CD4-positive, alpha-beta T cell treated with Interleukin-4 for 1 hour (primary cell): ENCODE measurements at regions not wholly inside any gene's neighbourhood (a gene's known extent, or its start where the extent isn't known, plus 50 kb on each side); places are given as distances from the start of the nearest gene placed in this dataset.
A peak's percentile ranks its signal among the peaks of the same experiment; 100 is the strongest.
"Not testable (repeated sequence)": the region's sequence is repeated elsewhere in the genome, so short reads cannot be mapped to it uniquely, and the experiment has no call there.

Source experiments
- DNase-seq, 2 donors: peaks; one replicate each; pipeline ENCODE4 v3.0.0-alpha.2; 2020 to 2022

DNA sequence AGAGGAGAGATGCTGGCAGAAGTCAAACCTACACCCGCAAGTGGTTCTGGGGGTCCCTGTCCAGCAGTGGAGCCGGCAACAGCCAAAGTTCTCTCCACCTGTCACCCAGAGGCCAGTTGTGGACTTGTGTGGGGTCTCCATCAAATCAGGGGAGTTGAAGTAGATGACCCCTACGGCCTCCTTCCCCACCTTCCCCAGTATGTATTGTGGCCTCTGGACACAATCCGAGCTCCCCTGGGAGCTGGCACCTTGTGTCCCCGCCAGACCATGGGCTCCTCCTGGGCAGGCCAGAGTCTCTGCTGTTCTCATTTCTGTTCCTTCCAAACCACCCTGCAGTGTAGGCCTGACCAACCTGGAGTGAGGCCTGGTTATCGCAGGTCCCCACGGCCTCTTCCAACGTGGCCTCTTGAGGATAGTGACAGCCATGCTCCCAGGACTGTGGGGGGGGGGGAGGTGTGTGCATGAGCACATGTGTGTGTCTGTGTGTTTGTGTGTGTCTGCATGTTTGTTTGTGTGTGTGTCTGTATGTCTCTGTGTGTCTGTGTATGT is 246.4 kb downstream of the MATN1 start:
- DNase-seq: no peak

DNA sequence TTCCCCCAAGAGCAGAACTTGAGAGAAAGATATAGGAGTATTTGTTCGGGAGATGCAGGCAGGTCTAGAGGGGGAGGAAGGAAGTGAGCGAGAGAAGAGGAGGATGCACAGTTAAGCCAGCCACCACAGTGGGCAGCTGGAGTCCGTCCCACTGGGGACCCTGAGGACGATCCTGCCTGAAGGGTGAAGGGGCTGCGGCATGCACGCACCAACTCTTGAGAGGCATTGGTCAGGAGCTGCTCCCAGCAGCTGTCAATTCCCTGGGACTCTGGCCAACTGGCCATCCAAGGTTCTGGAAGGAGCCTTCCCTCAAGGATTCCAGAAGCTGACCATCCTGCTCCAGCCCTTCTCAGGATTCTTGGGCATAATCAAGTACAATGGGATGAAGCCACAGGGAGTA is 246.9 kb downstream of the MATN1 start:
- no peak for DNase-seq

DNA sequence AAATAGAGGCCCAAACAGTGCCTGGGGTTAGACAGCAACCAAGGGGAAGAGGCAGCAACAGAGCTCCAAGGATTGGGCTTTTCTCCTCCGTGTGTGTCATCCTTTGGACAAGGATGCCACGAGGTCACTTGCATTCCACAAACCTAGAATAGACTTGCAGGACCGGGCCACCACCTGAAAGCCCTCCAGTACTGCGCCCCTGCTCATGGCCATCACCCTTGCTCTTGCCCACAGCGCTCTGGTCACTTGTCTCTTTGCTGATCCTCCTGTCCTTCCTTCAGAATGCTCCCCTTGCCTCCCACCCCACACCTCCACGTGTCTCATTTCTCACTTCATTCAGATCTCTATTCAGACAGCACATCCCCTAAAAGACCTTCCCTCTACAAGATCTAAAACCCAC is 247.4 kb downstream of the MATN1 start:
- peak in 1 of 2 donors; percentile 5 for DNase-seq

DNA sequence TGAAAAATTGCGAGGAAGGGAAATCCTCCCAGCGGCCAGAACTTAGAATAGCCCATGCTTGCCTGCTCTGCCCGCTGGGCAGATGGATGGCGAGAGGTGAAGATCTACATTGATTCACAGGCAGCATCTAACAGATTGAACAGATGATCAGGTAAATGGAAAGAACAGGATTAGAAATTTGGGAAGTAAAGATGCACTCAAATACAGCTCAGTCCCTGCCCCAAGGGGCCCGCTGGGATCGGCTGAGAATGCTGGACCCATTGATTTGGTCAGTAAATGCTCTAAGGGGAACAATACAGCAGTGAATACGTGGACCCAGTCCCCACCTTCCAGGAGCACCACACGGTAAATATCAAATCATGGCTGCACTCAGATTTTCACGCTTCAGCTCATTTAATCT is 248.2 kb downstream of the MATN1 start:
- no peak for DNase-seq

DNA sequence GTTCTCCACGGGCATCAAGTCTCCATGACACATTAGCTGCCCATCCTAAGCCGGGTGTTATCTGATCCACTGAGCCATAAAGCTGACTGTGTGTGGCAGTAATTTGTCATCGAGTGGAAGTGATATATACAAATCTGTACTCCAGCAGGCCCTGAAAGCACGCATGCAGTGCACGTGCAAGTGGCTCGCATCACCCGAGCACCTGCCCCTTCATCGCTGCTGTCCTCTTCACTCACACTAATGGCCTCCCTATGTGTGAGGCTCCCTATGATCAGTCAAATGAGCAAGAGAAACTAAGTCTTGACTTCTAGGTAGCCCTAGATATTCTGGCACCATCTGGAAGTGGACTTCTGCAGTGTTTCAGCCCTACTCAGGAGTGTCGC is 248.6 kb downstream of the MATN1 start:
- DNase-seq: peak in 1 of 2 donors; percentile 7

DNA sequence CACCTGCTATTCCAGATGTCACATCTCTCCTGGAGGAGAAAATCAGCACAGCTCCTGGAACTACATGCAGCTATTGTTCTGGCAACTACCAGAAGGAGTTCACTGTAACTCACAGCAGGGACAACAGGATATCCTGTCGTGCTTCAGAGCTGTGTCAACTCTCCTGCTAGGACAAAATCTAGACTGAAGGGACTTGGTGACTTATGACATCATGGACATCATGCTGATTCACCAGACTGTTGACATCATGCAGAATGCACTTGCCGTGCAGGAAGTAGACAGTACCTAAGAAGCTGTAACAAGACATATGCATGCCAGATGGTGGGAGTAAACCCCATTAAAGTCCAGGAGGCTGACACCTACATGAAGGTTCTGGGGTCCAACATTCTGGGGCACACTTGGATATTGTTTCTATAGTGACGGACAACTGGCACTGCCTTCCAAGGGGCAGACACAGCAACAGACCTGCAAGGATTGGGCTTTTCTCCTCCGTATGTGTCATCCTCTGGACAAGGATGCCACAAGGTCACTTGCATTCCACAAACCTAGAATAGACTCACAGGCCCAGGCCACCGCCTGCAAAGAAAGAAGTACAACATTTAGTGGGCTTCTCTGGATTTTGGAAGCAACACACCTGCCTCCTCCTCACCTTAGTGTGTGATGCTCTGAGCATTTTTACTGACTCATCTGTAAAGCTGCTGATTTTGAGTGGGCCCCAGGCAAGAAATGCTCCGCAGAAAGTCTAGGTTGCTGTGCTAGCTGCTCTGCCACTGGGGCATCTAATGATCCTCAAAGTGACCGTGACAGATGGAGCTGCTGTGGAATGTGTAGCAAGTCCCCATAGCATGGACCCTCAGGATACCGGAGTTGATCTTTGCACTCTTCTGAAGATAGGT is 249.2 kb downstream of the MATN1 start:
- DNase-seq: peak in 1 of 2 donors; percentile 3

DNA sequence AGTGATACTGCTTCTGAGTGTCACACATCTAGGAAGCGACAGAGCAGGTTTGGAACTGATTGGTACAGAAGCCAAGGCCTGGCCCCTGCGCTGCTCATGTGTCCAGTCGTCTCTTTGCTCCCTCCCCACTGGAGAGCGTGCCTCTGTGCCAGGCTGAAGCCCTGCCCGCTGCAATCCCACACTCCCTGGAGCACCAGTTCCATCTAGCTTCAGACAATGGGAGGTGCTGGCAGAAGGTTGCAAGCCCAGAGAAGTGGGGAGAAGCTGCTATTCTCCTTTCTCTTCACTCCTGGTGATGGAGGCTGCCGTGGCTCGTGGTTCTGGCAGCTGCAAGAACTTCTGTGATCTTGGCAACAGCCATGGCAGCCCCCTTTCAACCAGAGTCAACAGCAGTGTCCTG is 250.9 kb downstream of the MATN1 start:
- no peak for DNase-seq

DNA sequence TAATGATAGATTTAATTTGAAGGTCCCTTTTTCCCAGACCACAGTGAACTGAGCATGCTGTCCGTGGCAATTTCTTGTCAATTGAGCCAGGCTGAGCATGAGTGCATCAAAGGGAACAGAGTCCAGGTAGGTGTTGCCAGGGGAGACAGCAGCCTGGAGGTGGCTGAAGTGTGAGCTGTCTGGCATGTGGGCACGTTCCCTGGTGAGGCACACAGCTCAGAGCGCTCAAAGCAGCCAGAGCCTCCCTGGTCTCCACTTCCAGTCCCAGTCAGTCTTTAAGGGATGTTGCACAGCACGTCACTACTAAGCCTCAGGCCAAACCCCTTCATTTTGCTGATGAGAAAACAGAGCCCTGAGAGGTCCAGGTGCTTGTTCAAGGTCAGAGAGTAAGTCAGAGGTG is 251.4 kb downstream of the MATN1 start:
- DNase-seq: no peak

DNA sequence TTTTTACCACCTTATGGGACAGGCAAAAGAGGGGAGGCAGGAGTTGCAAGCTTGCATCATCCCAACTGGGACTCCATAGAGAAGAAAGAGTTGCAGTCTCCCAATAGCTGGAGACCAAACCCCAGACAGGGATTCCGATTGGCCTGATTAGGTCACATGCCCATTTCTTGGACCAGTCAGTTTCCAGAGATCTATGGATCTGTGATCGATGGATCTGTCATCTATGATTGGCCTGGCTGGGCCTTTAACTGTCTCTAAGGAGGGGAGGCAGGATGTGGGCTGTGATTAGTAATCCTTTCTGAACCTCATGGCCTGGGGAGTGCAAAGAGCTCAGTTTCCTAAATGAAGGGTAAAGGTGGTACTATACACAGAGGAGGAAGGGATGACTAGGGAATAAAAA is 252.1 kb downstream of the MATN1 start:
- no peak for DNase-seq

DNA sequence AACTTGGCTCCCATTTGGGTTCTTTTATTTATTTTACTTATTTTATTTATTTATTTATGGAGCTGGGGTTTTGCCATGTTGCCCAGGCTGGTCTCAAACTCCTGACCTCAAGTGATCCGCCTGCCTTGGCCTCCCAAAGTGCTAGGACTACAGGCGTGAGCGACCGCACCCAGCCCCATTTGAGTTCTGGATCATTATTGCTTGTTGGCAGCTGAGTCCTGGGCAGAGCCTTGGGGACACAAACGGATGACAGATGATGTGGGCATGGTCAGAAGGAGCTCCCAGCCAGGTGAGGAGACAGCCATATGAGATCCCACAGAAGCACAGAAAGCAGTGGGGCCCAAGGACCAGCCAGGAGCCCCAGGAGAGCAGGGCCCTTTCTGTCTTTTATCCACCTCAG is 254.0 kb downstream of the MATN1 start:
- no peak for DNase-seq

DNA sequence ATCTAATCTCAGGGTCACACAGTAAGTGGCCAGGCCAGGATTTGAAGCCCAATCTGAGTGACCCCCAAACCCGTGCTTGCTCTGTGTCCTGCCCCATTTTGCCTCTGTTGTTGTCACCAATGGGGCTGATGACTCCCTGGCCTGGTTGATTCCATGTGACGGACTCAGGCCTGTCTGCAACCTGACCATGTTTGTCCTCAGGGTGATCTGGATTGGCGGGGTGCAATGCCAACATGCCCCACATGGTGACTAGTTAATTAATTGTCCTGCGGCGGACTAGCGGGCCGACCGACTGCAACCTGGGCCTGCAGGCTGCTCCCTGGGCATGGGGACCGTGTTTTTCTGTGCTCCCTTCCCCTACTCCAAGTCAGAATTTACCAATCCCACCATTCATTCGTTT is 256.3 kb downstream of the MATN1 start:
- no peak for DNase-seq

DNA sequence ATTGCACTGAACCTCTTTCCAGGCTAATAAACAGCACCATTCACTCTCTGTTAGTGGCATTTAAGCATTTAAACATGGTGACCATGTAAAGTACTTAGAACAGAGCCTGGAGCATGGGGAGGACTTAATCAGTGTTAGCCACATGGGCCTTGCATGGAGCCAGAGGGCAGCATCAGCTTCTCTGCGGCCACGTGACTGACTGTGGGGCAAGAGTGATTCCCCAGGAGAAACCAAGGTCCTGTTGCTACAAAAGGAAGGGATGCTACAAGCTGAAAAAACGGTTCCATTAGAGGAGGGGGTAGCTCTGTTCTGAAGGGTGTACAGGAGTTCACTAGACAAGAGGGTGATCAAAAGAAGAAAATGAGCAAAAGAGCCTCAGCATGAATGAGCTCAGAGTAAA is 256.8 kb downstream of the MATN1 start:
- DNase-seq: no peak

DNA sequence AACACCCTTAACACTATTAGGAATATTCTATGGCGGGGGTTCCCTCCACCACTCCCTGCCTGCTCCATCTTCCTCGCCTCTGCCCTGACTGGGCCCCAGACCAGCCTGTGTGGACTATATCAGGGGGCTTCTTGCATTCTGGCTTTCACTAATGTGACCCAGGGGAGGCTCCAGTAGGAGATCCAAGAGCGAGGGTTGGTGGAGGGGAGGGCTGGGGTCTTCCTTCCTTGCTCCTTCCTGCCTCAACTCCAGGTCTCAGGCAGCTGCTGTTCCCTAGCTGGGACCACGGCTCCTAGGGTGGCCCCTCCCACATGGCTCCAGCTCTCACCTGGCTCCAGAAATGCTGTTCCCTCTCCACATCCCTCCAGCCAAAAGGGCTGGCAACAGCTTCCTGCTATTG is 257.4 kb downstream of the MATN1 start:
- DNase-seq: no peak

DNA sequence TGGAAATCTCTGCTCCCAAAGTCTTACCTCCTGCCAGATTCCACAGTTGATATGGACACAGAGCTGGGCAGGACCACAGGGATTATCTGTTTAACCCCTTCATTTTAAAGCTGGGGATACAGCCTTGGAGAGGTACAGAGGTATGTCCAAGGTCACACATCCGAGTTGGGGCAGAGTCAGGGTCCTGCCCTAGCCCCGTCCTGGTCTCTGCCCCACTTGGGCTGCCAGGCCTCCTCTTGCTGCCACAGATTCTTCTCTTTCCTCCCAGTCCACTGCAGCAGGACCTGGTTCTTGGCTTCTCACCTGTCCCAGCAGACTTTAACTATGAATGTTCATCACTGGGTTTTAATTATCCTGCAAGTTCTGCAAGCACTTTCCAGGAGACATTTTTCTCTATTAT is 258.3 kb downstream of the MATN1 start:
- no peak for DNase-seq

DNA sequence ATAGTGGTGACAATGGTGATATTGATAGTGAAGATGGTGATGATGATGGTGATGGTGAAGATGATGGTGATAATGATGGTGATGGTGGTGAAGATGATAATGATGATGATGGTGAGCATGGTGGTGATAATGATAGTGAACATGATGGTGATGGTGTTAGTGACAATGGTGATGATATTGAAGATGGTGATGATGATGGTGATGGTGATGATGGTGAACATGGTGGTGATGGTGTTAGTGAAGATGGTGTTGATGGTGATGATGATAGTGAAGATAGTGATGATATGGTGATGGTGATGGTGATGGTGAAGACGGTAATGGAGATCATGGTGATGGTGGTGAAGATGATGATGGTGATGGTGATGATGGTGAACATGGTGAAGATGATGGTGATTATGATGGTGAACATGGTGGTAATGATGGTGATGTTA is 259.2 kb downstream of the MATN1 start:
- no peak for DNase-seq

DNA sequence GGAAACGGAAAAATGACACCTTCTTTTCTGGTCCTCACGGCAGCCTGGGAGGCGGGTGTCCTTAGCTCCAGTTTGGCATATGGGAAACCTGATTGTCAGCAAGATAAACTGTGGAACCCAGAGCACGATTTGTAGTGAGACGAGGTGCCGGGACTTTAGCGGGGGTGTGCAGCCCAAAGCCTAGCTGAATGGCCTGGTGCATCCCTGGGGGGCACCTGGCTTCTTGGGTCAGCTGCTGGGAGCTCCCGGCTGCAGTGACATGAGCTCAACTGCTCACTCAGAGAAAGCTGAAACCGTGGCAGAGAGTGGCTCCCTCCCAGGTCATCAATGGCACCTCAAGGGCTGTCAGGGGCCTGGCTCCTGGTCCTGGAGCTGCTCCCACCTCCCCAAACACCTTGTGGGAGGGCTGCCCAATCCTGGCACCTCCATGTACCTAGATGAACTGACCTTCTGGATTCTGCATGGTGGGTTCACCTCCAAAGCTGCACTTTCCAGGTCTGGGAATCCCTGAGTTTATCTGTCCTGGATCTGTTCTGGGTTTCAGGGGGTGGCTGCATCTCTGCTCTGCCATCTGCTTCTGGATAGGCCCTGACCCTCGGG is 260.5 kb downstream of the MATN1 start:
- DNase-seq: no peak

DNA sequence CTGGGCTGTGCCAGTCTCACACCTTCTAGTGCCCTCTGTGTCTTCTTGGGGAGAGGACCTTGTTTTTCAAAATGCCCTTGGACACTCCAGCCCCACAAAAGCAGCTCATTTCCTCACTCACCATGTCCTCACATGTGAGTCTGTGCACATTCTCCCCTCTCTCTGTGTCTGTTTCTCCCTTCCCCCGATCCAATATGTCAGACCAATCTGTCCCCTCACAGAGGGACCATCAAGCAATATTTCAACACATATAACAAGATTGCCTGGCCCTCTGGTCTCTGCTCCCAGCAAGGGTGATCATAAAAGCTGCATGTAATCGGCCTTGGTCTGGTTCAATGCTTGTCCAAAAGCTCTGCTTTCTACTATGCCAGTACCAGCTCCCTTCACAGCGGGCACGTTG is 261.2 kb downstream of the MATN1 start:
- DNase-seq: no peak

DNA sequence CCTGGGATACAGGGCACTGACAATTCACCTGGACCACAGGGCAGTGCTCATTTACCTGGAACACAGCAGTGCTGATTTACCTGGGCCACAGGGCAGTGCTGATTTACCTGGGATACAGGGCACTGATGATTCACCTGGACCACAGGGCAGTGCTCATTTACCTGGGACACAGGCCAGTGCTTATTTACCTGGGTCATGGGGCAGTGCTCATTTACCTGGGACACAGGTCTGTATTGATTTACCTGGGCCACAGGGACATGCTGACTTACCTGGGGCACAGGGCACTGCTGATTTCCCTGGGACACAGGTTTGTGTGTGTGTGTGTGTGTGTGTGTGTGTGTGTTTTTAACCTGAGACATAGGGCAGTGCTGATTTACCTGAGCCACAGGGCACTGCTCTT is 261.7 kb downstream of the MATN1 start:
- no peak for DNase-seq

DNA sequence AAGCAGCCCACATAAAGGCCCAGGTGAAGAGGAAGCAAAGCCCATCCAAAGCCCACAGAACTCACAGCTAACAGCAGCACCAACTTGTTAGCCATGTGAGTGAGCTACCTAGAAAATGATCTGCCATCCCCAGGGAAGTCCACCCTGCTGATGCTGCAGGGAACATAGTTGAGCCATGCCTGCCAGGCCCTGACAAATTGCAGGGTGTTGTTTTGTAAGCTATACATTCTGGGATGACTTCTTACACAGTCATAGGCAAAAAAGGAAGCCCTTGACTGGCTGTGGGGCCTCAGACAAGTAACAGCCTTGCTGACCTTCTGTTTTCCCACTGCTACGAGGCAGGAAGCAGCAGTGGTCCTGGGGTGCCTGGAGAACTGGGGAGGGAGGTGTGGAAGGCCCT is 262.7 kb downstream of the MATN1 start:
- no peak for DNase-seq

DNA sequence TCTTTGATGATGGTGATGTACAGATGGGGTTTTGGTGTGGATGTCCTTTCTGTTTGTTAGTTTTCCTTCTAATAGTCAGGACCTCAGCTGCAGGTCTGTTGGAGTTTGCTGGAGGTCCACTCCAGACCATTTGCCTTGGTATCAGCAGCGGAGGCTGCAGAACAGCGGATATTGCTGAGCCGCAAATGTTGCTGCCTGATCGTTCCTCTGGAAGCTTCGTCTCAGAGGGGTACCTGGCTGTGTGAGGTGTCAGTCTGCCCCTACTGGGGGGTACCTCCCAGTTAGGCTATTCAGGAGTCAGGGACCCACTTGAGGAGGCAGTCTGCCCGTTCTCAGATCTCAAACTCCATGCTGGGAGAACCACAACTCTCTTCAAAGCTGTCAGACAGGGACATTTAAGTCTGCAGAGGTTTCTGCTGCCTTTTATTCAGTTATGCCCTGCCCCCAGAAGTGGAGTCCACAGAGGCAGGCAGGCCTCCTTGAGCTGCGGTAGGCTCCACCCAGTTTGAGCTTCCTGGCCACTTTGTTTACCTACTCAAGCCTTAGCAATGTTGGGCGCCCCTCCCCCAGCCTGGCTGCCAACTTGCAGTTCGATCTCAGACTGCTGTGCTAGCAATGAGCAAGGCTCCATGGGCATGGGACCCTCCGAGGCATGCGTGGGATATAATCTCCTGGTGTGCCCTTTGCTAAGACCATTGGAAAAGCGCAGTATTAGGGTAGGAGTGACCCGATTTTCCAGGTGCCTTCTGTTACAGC is 264.5 kb downstream of the MATN1 start:
- DNase-seq: not testable (repeated sequence)

DNA sequence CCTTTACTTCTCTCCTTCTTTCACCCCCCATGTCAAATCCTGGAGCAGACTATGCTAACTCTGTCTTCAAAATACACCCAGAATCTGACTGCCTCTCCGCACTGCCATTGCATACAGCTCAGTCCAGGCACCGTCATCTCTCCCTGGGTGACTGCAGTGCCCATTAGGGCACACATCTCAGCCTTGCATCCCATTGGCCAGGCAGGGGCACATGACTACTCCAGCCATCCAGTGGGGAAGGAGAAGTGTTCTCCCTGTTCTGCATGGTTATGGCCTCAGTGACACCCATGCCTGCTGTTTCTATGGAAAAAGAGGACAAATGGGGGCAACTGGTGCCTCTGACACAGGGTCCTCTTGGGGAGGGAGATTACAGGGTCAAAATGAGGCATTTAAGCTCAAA is 270.5 kb downstream of the MATN1 start:
- no peak for DNase-seq

DNA sequence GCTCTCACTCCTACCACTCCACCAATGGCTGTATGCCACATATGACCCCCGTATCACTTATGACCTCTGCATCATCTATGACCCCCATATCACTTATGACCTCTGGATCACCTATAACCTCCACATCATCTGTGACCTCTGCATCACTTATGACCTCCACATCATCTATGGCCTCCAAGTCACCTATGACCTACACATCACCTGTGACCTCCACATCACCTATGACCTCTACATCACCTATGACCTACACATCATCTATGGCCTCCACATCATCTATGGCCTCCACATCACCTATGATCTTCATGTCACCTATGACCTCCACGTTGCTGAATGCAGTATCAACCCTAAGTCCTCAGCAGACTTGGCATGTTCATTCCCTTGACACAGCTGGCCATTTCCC is 271.2 kb downstream of the MATN1 start:
- no peak for DNase-seq

DNA sequence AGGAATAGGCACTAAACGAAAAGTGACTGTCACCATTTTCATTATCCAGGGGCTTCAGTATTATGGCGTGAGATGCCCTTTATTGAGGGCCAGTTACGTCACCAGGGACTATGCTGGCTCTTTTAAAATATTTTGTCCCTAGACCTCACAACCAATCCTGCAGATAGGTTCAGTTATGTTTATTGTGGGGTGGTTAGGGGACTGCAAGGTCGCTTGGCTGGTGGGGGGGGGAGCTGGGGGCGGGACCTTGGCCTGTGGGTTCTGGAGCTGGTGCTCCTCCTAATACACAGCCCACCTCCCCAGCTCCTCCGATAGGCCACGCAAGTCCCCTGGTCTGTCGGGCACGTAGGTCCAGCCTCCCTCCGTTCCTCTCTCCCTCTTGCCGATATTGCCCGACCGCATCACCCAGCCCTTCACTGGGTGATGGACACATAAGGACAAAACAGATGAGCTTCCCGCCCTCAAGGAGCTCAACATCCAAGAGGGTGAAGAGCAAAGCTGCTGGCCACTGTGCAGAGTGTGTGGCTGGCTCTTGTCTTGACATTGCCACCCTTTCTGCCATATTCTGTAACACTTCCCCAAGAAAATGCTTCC is 271.8 kb downstream of the MATN1 start:
- DNase-seq: no peak
